GM19397 (cell line): ENCODE measurements at regions not wholly inside any gene's neighbourhood (a gene's known extent, or its start where the extent isn't known, plus 50 kb on each side); places are given as distances from the start of the nearest gene placed in this dataset.
"Not testable (repeated sequence)": the region's sequence is repeated elsewhere in the genome, so short reads cannot be mapped to it uniquely, and the experiment has no call there.

Experiments
- ATAC-seq: cut with Tn5 transposase; IDR thresholded peaks from one replicate; pipeline ENCODE4 v1.9.1; 2021; ENCODE audit warnings: mild to moderate bottlenecking, moderate library complexity; ENCODE audit not compliant: unreplicated experiment

DNA sequence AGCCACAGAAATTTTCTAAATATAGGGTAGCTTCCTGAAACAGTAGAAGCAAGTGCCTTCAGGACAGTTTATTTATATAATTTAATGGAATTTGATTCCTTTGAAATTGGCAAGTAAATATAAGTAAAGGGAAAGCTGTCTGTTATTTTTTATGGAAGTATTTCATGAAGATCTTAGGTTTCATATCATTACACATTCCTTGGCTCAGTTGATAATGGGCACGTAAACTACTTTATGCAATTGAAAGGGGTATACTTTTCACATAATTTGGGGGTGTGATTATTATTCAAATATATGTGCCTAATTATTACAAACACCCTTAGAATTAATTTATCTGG is 71.1 kb upstream of the RAP1B start:
- no peak for ATAC-seq

DNA sequence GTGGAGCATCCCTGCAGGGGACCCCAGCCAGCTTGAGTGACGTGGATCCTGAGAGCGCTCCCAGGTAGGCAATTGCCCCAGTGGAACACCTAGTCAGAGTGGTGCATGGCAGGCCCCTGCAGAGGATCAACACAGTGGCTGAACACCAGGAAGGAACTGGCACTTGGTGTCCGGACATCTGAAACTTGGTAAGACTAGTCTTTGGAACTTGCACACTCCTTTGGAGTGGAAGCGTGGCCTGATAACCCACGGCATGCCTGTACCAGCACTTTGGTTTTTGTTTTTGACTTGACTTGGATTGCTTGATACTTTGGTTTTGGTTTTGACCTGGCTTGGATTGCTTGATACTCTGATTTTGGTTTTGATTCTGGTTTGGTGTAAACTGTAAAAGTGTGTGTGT is 69.9 kb upstream of the RAP1B start:
- ATAC-seq = not testable (repeated sequence)

DNA sequence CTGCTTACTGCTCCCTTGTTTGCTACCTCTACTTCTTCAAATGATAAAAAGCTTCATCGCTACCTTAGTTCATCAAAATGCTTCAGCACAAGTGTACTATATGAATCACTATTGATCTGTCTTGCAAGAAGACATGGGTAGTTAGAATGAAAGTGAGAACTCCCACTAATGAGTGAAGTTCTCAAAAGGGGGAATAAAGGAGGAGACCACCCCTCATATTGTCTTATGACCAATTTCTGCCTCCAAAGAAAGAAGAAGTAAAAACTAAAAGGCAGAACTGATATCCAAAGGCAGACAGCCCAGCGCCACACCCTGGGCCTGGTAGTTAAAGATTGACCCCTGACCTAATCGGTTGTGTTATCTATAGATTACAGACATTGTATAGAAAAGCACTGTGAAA is 63.4 kb upstream of the RAP1B start:
- not testable (repeated sequence) for ATAC-seq

DNA sequence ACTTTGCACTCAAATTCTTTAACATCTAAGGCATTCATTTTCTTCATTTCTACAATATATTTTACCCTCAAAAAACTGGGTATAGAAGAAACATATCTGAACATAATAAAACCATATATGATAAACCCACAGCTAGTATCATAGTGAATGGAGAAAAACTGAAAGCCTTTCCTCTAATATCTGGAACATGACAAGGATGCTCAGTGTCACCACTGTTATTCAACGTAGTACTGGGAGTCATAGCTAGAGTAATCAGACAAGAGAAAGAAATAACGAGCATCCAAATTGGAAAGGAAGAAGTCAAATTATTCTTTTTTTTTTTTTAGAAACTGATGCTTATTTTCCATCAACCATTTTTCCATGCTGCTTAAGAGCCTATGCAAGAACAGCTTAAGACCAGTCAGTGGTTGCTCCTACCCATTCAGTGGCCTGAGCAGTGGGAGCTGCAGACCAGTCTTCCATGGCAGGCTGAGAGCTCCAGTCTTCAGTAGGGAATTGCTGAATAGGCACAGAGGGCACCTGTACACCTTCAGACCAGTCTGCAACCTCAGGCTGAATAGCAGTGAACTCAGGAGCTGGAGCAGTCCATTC is 58.0 kb upstream of the RAP1B start:
- not testable (repeated sequence) for ATAC-seq

DNA sequence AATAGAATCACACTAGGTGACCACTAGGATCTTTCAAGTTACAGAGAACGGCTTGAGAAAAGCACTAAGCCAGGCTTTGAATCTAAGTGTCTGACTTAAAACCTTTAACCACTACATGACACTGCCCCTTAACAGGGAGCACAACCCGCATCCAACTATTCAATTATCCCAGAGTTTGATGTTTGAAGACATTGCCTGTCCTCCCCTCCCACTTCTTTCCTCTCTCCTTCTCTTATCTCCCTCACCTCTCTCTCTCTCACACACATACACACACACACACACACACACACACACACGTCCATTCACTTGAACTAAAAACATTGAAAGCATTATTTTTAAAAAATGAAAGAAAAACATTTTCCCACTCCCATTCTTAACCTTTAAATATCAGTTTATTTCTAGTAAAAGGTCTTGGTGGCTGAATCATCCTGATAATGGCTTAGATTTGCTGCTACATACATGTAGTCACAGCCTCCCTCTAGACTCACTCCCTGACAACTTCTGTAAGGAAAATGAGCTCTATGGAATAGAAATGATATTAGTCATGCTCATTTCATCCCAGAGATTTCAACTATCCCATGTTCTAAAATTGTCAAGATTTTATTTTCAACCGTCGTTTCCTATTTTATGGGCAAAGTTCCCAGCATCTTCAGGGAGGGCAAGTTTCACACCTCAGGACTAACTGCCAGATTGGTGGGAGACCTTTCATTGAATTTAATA is 53.5 kb upstream of the RAP1B start:
- no peak for ATAC-seq

DNA sequence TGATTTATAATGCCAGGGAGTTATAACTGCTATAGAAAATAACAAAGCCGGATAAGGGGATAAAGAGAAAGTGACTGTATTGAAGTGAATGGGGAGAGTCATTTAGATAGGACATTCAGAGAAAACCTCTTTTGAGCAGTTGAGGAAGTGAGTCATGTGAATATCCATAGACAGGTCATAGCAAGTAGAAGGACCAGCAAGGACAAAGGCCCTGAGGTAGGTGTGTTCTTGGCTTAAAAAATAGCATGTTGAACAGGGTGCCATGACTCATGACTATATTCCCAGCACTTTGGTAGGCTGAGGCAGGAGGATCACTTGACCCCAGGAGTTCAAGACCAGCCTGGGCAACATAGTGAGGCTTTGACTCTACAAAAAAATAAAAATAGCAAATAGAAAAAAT is 51.5 kb upstream of the RAP1B start:
- no peak for ATAC-seq

DNA sequence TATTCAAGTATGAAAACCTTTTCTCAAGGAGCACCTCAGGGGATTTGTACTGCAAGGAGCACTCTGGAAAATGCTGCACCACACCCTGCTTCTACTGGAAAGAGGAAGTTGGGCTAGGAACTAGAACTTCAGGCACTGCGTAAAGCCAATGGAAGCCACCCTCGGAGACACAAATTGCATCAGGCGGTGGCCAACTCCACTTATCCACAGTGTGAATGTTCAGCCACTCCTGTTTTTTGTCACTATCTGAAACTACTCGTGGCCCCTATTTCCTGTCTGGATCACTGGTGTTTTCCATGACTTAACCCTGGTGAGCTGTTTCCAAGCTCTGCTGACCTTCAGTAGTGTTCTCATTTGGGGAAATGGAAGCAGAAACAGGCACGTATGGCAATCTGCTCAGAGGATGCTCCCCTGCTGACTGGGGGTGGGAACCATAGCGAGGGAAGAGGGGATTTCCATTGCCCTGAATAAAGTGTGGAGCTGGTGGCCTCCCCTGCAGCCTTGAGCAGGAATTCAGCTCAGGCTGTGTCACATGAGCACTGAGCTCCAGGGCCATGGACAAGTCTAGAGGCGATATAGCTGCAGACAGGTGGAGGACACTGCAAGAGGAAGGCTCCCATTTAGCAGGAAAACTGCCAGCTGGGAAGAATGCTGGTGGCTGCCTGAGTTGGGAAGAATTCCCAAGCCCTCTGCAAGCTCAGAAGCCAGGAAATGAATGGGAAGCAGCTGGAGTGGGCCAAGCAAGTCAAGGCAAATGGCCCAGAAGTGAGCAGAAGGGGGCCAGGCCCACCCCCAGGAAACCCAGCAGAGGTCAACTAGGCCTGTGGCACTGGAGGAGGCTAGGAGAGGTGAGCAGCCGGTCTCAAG is 50.5 kb upstream of the RAP1B start:
- no peak for ATAC-seq

DNA sequence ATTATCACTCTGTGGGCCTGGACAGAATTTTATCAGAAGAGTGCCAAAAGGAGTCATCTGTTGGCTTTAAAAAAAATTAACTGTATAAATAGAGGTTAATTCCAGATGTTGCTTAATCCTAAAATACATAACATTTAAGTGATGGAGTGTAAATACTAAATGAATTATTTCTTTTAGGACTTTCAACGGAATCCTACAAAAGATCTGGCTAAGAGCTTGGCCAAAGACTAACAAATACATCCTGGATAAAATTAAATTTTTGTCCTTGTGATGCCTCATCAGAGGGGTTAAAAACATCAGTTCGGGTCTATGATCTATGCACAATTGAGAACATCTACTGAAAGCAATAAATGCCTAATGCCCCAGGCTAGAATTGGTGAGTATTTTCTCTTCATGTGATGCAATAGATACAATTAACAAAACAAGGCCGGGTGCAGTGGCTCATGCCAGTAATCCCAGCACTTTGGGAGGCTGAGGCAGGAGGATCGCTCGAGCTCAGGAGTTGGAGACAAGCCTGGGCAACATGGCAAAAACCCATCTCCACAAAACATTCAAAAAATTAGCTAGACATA is 49.8 kb upstream of the RAP1B start:
- no peak for ATAC-seq
